DMS79 treated with DMSO at 0.1 percent for 48 hours (cell line): ENCODE measurements at regions not wholly inside any gene's neighbourhood (a gene's known extent, or its start where the extent isn't known, plus 50 kb on each side); places are given as distances from the start of the nearest gene placed in this dataset.
"Not testable (repeated sequence)": the region's sequence is repeated elsewhere in the genome, so short reads cannot be mapped to it uniquely, and the experiment has no call there.

Source experiments
- DNase-seq: peaks from one replicate; lab custom pipeline; 2025; lab: John Stamatoyannopoulos, UW

- no peak for DNase-seq
Observed at GRCh38 chr2:47964277-47964676, 58.0 kb upstream of the FBXO11 start.

- no peak for DNase-seq
Observed at GRCh38 chr2:47964722-47965434, 58.6 kb upstream of the FBXO11 start.

GRCh38 chr2:47976728-47977127 is 70.4 kb upstream of the FBXO11 start:
- not testable (repeated sequence) for DNase-seq

- DNase-seq, result peak; percentile 19
Observed at GRCh38 chr2:47984041-47984440, 77.7 kb upstream of the FBXO11 start.

- no peak for DNase-seq
Observed at GRCh38 chr2:47990503-47990902, 84.2 kb upstream of the FBXO11 start.

GRCh38 chr2:47992671-47993070 is 86.4 kb upstream of the FBXO11 start:
- no peak for DNase-seq

GRCh38 chr2:47996808-47997207 is 90.5 kb upstream of the FBXO11 start:
- no peak for DNase-seq

- DNase-seq, result no peak
Observed at GRCh38 chr2:47999512-47999911, 93.2 kb upstream of the FBXO11 start.

GRCh38 chr2:48001498-48001897 is 95.2 kb upstream of the FBXO11 start:
- DNase-seq, result no peak

- no peak for DNase-seq
Observed at GRCh38 chr2:48006094-48006493, 99.8 kb upstream of the FBXO11 start.

- DNase-seq, result no peak
Observed at GRCh38 chr2:48007699-48008268, 101.5 kb upstream of the FBXO11 start.

- no peak for DNase-seq
Observed at GRCh38 chr2:48009256-48009655, 103.0 kb upstream of the FBXO11 start.

- peak; percentile 87 for DNase-seq
Observed at GRCh38 chr2:48015421-48015820, 109.1 kb upstream of the FBXO11 start.

GRCh38 chr2:48016225-48017019 is 110.1 kb upstream of the FBXO11 start:
- peak; percentile 41 for DNase-seq

- DNase-seq, result no peak
Observed at GRCh38 chr2:48017136-48017535, 110.8 kb upstream of the FBXO11 start.

GRCh38 chr2:48018480-48018879 is 112.2 kb upstream of the FBXO11 start:
- DNase-seq, result no peak

- DNase-seq, result no peak
Observed at GRCh38 chr2:48026865-48027264, 120.6 kb upstream of the FBXO11 start.

- DNase-seq, result no peak
Observed at GRCh38 chr2:48032765-48033164, 126.5 kb upstream of the FBXO11 start.

- DNase-seq, result no peak
Observed at GRCh38 chr2:48034295-48034694, 128.0 kb upstream of the FBXO11 start.

- no peak for DNase-seq
Observed at GRCh38 chr2:48036312-48036711, 130.0 kb upstream of the FBXO11 start.

GRCh38 chr2:48039209-48039990 is 133.1 kb upstream of the FBXO11 start:
- no peak for DNase-seq

GRCh38 chr2:48043131-48043700 is 136.9 kb upstream of the FBXO11 start:
- no peak for DNase-seq
